Activated B cell treated with CpG ODN at 0.5 μM for 24 hours (primary cell): ENCODE measurements at regions not wholly inside any gene's neighbourhood (a gene's known extent, or its start where the extent isn't known, plus 50 kb on each side); places are given as distances from the start of the nearest gene placed in this dataset.

ENCODE experiments used
- ATAC-seq: fragments of 200-7000 bp; cut with Tn5 transposase; one replicate; pipeline ENCODE4 v1.10.0; 2021; ENCODE audit warnings: low read depth, mild to moderate bottlenecking, moderate library complexity
- CTCF ChIA-PET: fragments of 350-600 bp; sonication (Branson Sonifier 250); formaldehyde crosslinking; loops from one replicate; lab custom pipeline; 2021; ENCODE audit warnings: antibody characterized with exemption; lab: Charles Lee
- POLR2A ChIA-PET: fragments of 350-600 bp; sonication (Branson Sonifier 250); formaldehyde crosslinking; loops from one replicate; lab custom pipeline; 2021; ENCODE audit warnings: antibody characterized with exemption; lab: Charles Lee
- DNase-seq: peaks from one replicate; pipeline ENCODE4 v3.0.0; 2022
- H3K27ac Mint-ChIP-seq: one replicate; pipeline ENCODE4 v1.8.0; 2020; ENCODE audit warnings: mixed read lengths
- H3K27me3 Mint-ChIP-seq: one replicate; pipeline ENCODE4 v1.8.0; 2021; ENCODE audit warnings: mixed read lengths
- H3K36me3 Mint-ChIP-seq: one replicate; pipeline ENCODE4 v1.8.0; 2021; ENCODE audit warnings: low read depth, mixed read lengths
- H3K4me1 Mint-ChIP-seq: one replicate; pipeline ENCODE4 v1.8.0; 2021; ENCODE audit warnings: mixed read lengths
- H3K4me3 Mint-ChIP-seq: one replicate; pipeline ENCODE4 v1.8.0; 2020; ENCODE audit warnings: mild to moderate bottlenecking, mixed read lengths
- H3K9me3 Mint-ChIP-seq: one replicate; pipeline ENCODE4 v1.8.0; 2020; ENCODE audit warnings: mixed read lengths
- intact Hi-C: fragments of 100-400 bp; cut with micrococcal nuclease; formaldehyde crosslinking; loops from one replicate; pipeline ENCODE4 v1.15.1; 2024
- TF ChIP-seq, protein P1 (sequence below): fragments of 200-600 bp; IDR thresholded peaks from one replicate; pipeline ENCODE4 v1.8.0; 2022; ENCODE audit warnings: antibody characterized with exemption, mild to moderate bottlenecking

DNA sequence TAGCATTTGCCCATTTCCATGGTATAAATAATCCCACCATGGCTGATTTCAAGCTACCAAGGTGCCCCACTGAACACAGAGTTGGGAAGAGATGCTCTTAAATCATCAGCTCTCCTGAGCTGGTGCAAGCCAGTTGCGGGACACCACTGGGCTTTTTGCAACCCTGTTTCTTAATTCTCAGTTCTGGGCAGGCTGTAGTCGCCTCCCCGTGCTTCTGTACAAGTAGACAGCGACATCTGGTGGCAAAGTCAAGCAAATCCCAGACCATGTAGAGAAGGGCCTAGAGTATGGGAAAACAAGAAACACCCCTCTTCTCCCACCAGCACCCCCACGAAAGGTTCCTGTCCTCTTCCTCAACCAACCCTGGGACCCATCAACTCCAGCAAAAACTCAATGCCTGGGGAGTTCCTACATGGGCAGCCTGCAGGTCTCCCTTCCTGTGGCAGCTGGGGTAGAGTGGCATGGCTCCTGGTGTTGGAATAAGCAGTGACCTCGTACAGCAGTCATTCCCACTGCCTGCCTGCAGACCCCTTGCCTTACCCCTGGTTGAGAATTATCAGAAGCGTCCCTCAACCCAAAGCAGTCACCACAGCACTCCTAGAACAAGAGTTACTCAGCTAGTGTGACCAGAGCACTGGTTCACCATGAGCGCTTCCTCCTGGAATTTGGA lies 68.4 kb downstream of the IGLL5 start:
- intact Hi-C loops, result loop anchor here (1.0 to 10.0 kb wide), 13 partner anchors 21 to 981 kb away; no protein-coding TSS in a partner anchor
- CTCF ChIA-PET, result interaction anchor here (0.9 to 8.8 kb wide), 36 partner anchors 15 to 984 kb away, joined by 3 to 265 read pairs (median 12); no protein-coding TSS in a partner anchor
- H3K36me3 Mint-ChIP-seq, result no peaks in the 10 kb centered on the region
- H3K4me3 Mint-ChIP-seq, result no peak overlapping the region
- H3K4me1 Mint-ChIP-seq, result peaks cover 45% of the 10 kb centered on the region
- TF ChIP-seq, protein P1, sequence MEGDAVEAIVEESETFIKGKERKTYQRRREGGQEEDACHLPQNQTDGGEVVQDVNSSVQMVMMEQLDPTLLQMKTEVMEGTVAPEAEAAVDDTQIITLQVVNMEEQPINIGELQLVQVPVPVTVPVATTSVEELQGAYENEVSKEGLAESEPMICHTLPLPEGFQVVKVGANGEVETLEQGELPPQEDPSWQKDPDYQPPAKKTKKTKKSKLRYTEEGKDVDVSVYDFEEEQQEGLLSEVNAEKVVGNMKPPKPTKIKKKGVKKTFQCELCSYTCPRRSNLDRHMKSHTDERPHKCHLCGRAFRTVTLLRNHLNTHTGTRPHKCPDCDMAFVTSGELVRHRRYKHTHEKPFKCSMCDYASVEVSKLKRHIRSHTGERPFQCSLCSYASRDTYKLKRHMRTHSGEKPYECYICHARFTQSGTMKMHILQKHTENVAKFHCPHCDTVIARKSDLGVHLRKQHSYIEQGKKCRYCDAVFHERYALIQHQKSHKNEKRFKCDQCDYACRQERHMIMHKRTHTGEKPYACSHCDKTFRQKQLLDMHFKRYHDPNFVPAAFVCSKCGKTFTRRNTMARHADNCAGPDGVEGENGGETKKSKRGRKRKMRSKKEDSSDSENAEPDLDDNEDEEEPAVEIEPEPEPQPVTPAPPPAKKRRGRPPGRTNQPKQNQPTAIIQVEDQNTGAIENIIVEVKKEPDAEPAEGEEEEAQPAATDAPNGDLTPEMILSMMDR, result no peak
- DNase-seq (peak; percentile 45), ATAC-seq (peak; percentile 71)
- POLR2A ChIA-PET, result interaction anchor here (0.6 to 3.2 kb wide), 9 partner anchors 13 to 791 kb away, joined by 3 to 38 read pairs (median 5); no protein-coding TSS in a partner anchor
- no peak overlapping the region for H3K27ac Mint-ChIP-seq
- H3K9me3 Mint-ChIP-seq, result no peaks in the 10 kb centered on the region
- H3K27me3 Mint-ChIP-seq, result no peaks in the 10 kb centered on the region

DNA sequence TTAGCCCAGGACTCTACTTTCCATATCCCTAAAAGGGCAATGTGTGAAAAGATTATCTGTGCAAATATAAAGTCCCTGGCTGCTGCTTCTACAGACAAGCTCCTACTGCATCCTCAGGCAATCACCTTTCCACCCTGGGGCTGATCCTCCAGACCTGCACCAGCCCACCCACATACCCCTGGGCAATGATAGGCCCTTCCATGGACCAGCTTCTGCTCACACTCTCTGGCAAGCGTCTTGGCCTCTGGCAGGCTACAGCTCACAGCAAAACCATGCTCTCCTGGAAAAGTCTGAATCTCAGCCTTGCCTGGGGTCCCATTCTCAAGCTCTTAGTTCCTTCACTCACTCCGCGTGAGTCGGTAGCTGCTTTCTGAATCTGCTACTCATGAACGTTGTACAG lies 69.5 kb downstream of the IGLL5 start:
- Mint-ChIP-seq H3K9me3 (peaks cover 10% of the 10 kb centered on the region), H3K4me3 (no peak overlapping the region), H3K4me1 (peaks cover 35% of the 10 kb centered on the region), H3K27me3 (no peaks in the 10 kb centered on the region), H3K27ac (no peak overlapping the region), H3K36me3 (no peaks in the 10 kb centered on the region)
- POLR2A ChIA-PET, result interaction anchor here (2.1 kb wide), 1 partner anchor 762 kb away, joined by 5 read pairs; no protein-coding TSS in a partner anchor
- intact Hi-C loops, result loop anchor here (2.0 to 10.0 kb wide), 3 partner anchors 492 to 982 kb away; no protein-coding TSS in a partner anchor
- TF ChIP-seq, protein P1, result no peak
- CTCF ChIA-PET, result interaction anchor here (0.7 to 8.8 kb wide), 37 partner anchors 8 to 985 kb away, joined by 3 to 265 read pairs (median 7); no protein-coding TSS in a partner anchor
- DNase-seq (no peak), ATAC-seq (no peak)

DNA sequence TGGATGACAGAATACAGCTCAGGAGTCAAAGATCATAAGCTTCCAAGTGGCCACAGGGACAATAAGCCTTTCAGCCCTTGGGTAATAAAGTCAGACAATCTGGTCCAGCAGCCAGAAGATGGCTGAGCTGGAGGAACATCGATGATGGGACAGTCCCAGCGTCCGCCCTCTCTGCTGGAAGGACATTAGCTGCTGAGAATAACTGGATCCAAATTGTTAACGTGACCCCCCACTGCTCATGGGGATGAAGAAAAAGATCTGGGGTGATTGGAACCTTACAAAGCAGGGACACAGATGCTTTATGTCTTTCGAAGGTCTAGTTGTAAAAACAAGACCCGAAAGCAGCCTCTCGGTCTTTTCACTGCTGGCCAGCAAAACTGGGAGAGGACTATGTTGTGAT lies 71.0 kb downstream of the IGLL5 start:
- Mint-ChIP-seq H3K4me3 (no peak overlapping the region), H3K4me1 (peaks cover 21% of the 10 kb centered on the region), H3K36me3 (no peaks in the 10 kb centered on the region), H3K9me3 (peaks cover 10% of the 10 kb centered on the region), H3K27me3 (no peaks in the 10 kb centered on the region), H3K27ac (no peak overlapping the region)
- DNase-seq (no peak), ATAC-seq (no peak)
- ChIA-PET CTCF (interaction anchor here (0.6 to 8.8 kb wide), 23 partner anchors 11 to 633 kb away, joined by 3 to 265 read pairs (median 19); no protein-coding TSS in a partner anchor), POLR2A (interaction anchor here (0.9 kb wide), 1 partner anchor 112 kb away, joined by 4 read pairs; the partner anchor contains the start of gene GNAZ)
- intact Hi-C loops, result loop anchor here (1.0 to 10.0 kb wide), 6 partner anchors 170 to 984 kb away; no protein-coding TSS in a partner anchor
- TF ChIP-seq, protein P1, result no peak

DNA sequence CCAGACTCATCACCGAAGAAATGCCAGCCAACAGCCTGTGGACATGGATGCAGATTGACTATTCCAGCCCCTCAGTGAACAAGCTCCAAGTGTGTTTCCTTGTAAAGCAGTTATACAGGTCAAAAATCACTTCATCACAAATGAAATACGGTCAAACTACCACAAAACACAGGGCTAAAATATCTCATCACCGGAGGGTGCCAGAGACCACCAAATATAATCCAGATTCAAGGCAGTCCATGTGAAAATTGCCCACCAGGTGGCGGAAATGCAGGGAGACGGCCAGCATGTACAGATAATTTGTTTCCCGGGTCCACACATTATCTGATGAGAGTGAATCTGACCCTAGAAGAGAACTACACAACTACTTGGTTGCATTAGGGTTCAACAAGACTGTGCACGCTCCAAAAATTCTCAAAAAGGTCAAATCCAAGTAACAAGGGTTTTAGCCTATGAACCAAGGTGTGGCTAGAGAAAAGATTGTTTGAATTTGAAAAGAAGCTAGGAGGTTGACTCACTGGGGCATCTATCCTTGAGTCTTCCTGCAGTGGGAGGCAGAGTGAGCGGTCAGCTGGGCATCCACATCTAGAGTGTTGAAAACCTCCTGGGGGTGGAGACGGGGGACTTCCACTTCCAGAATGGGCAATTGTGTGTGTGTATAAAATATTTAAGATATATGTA lies 71.7 kb downstream of the IGLL5 start:
- ChIA-PET POLR2A (interaction anchor here (0.6 to 1.5 kb wide), 2 partner anchors 164 to 169 kb away, joined by 3 to 10 read pairs; no protein-coding TSS in a partner anchor), CTCF (interaction anchor here (0.6 to 8.8 kb wide), 36 partner anchors 12 to 632 kb away, joined by 3 to 265 read pairs (median 5); partner anchors contain the start of gene GNAZ)
- DNase-seq, result no peak
- no peak overlapping the region for H3K27ac Mint-ChIP-seq
- H3K27me3 Mint-ChIP-seq, result no peaks in the 10 kb centered on the region
- ATAC-seq, result peak; percentile 63
- intact Hi-C loops, result loop anchor here (1.0 to 10.0 kb wide), 6 partner anchors 169 to 984 kb away; no protein-coding TSS in a partner anchor
- H3K4me3 Mint-ChIP-seq, result no peak overlapping the region
- TF ChIP-seq, protein P1, result peak; percentile 94
- no peaks in the 10 kb centered on the region for H3K36me3 Mint-ChIP-seq
- H3K9me3 Mint-ChIP-seq, result peaks cover 10% of the 10 kb centered on the region
- H3K4me1 Mint-ChIP-seq, result peaks cover 15% of the 10 kb centered on the region
